MM.1S (cell line): ENCODE measurements at regions not wholly inside any gene's neighbourhood (a gene's known extent, or its start where the extent isn't known, plus 50 kb on each side); places are given as distances from the start of the nearest gene placed in this dataset.

Experiments
- DNase-seq: peaks from one replicate; pipeline ENCODE4 v3.0.0-alpha.2; 2015
- H2AFZ ChIP-seq: fragments of 300-600 bp; sonication (generic); 2 replicates; pipeline ENCODE4 v1.6.0; 2016; ENCODE audit warnings: antibody characterized with exemption, low read length
- H3F3A ChIP-seq: fragments of 300-600 bp; sonication (generic); 2 replicates; pipeline ENCODE4 v1.6.1; 2016; ENCODE audit warnings: mild to moderate bottlenecking, antibody characterized with exemption, low read length, moderate library complexity, mixed read lengths; ENCODE audit not compliant: insufficient read depth
- H3K27ac ChIP-seq: fragments of 300-600 bp; sonication (generic); 2 replicates; pipeline ENCODE4 v1.5.1; 2016; ENCODE audit warnings: mild to moderate bottlenecking, low read length
- H3K27me3 ChIP-seq: fragments of 300-600 bp; sonication (generic); replicated peaks from 2 replicates; pipeline ENCODE4 v1.6.0; 2016; ENCODE audit warnings: low read length; ENCODE audit not compliant: insufficient read depth
- H3K36me3 ChIP-seq: fragments of 300-600 bp; sonication (generic); replicated peaks from 2 replicates; pipeline ENCODE4 v1.6.1; 2016; ENCODE audit warnings: mild to moderate bottlenecking, low read length, mixed read lengths; ENCODE audit not compliant: insufficient read depth
- H3K4me1 ChIP-seq: fragments of 300-600 bp; sonication (generic); 2 replicates; pipeline ENCODE4 v1.6.1; 2016; ENCODE audit warnings: low read length, mixed read lengths
- H3K4me2 ChIP-seq: fragments of 300-600 bp; sonication (generic); 2 replicates; pipeline ENCODE4 v1.6.0; 2016; ENCODE audit warnings: low read depth, low read length
- H3K4me3 ChIP-seq: fragments of 300-600 bp; sonication (generic); 2 replicates; pipeline ENCODE4 v1.5.1; 2016; ENCODE audit warnings: low read length, mixed read lengths
- H3K79me2 ChIP-seq: fragments of 300-600 bp; sonication (generic); 2 replicates; pipeline ENCODE4 v1.6.1; 2016; ENCODE audit warnings: mixed run types, low read length, mixed read lengths
- H3K9ac ChIP-seq: fragments of 300-600 bp; sonication (generic); 2 replicates; pipeline ENCODE4 v1.6.1; 2016; ENCODE audit warnings: low read length, mixed read lengths
- H3K9me2 ChIP-seq: fragments of 300-600 bp; sonication (generic); replicated peaks from 2 replicates; pipeline ENCODE4 v1.6.1; 2016; ENCODE audit warnings: mild to moderate bottlenecking, low read length, mixed read lengths; ENCODE audit not compliant: insufficient read depth
- H3K9me3 ChIP-seq: fragments of 300-600 bp; sonication (generic); replicated peaks from 2 replicates; pipeline ENCODE4 v1.6.1; 2016; ENCODE audit warnings: mild to moderate bottlenecking, low read length, mixed read lengths; ENCODE audit not compliant: insufficient read depth
- H4K20me1 ChIP-seq: fragments of 300-600 bp; sonication (generic); 2 replicates; pipeline ENCODE4 v1.6.1; 2016; ENCODE audit warnings: mild to moderate bottlenecking, low read length, moderate library complexity, mixed read lengths; ENCODE audit not compliant: insufficient read depth
- CTCF ChIP-seq: fragments of 300-600 bp; sonication (generic); IDR thresholded peaks from 2 replicates; pipeline ENCODE4 v1.5.1; 2016; ENCODE audit warnings: antibody characterized with exemption, low read length, mixed read lengths
- EZH2 ChIP-seq: fragments of 300-600 bp; sonication (generic); optimal IDR thresholded peaks from 2 replicates; pipeline ENCODE3; 2017; ENCODE audit warnings: low read depth, mild to moderate bottlenecking, antibody characterized with exemption, low read length, mixed read lengths
- EZH2phosphoT487 ChIP-seq: fragments of 300-600 bp; sonication (generic); IDR thresholded peaks from 2 replicates; pipeline ENCODE4 v1.6.1; 2018; ENCODE audit warnings: antibody characterized with exemption, low read length

GRCh38 chr16:66127459-66128370, 238.8 kb upstream of the CDH5 start:
- TF ChIP-seq EZH2phosphoT487 (no peak), EZH2 (no peak), CTCF (no peak)

GRCh38 chr16:66121466-66121865, 245.0 kb upstream of the CDH5 start:
- Histone ChIP-seq H3K9me3 (no peaks in the 10 kb centered on the region), H3K9me2 (no peaks in the 10 kb centered on the region), H2AFZ (no peak overlapping the region), H3K79me2 (no peaks in the 10 kb centered on the region), H3K4me3 (no peak overlapping the region), H3K27me3 (no peaks in the 10 kb centered on the region), H3K4me2 (no peak overlapping the region), H3K4me1 (no peaks in the 10 kb centered on the region), H4K20me1 (no peaks in the 10 kb centered on the region), H3F3A (no peaks in the 10 kb centered on the region), H3K9ac (no peak overlapping the region), H3K36me3 (no peaks in the 10 kb centered on the region), H3K27ac (no peak overlapping the region)
- DNase-seq = no peak
- TF ChIP-seq CTCF = no peak
- no peak for TF ChIP-seq EZH2phosphoT487
- no peak for TF ChIP-seq EZH2

More at GRCh38 chr16:66127459-66128370, 238.8 kb upstream of the CDH5 start:
- no peaks in the 10 kb centered on the region for H3F3A ChIP-seq
- DNase-seq = no peak
- H3K27ac ChIP-seq = no peak overlapping the region
- no peak overlapping the region for H3K9ac ChIP-seq
- no peak overlapping the region for H3K4me2 ChIP-seq
- H2AFZ ChIP-seq = no peak overlapping the region
- no peaks in the 10 kb centered on the region for H3K36me3 ChIP-seq
- no peak overlapping the region for H3K4me3 ChIP-seq
- no peaks in the 10 kb centered on the region for H3K4me1 ChIP-seq
- H4K20me1 ChIP-seq = no peaks in the 10 kb centered on the region
- H3K9me2 ChIP-seq = no peaks in the 10 kb centered on the region
- no peaks in the 10 kb centered on the region for H3K79me2 ChIP-seq
- H3K27me3 ChIP-seq = no peaks in the 10 kb centered on the region; the same call in 1 of the 2 replicates
- H3K9me3 ChIP-seq = no peaks in the 10 kb centered on the region

- Histone ChIP-seq H3K27me3 (no peaks in the 10 kb centered on the region), H3K4me2 (no peak overlapping the region), H2AFZ (no peak overlapping the region), H3K9me3 (no peaks in the 10 kb centered on the region), H4K20me1 (no peaks in the 10 kb centered on the region), H3K4me3 (no peak overlapping the region), H3K79me2 (no peaks in the 10 kb centered on the region), H3K9ac (no peak overlapping the region), H3F3A (no peaks in the 10 kb centered on the region), H3K27ac (no peak overlapping the region), H3K36me3 (no peaks in the 10 kb centered on the region), H3K4me1 (no peaks in the 10 kb centered on the region), H3K9me2 (no peaks in the 10 kb centered on the region)
- TF ChIP-seq EZH2 = no peak
- no peak for TF ChIP-seq EZH2phosphoT487
- no peak for TF ChIP-seq CTCF
- no peak for DNase-seq
These were observed 245.8 kb upstream of the CDH5 start for GRCh38 chr16:66120656-66121055.
